Activated T-helper 2 cell treated with anti-CD3 and anti-CD28 coated beads, Interferon-gamma antibody, Interleukin-2, Interleukin-4, amounts not matched to agents 10 μg/mL and 5 μg/mL and 100 μg/mL, durations not matched to agents 14 hours and 24 hours and 36 hours (primary cell): ENCODE measurements at regions not wholly inside any gene's neighbourhood (a gene's known extent, or its start where the extent isn't known, plus 50 kb on each side); places are given as distances from the start of the nearest gene placed in this dataset.

Experiments
- DNase-seq: peaks from one replicate; pipeline ENCODE4 v3.0.0; 2021; ENCODE audit warnings: low spot score
- H3K27ac Mint-ChIP-seq: one replicate; pipeline ENCODE4 v1.8.0; 2021; ENCODE audit warnings: mixed read lengths
- H3K27me3 Mint-ChIP-seq: one replicate; pipeline ENCODE4 v1.8.0; 2021; ENCODE audit warnings: low read depth, mixed read lengths
- H3K36me3 Mint-ChIP-seq: one replicate; pipeline ENCODE4 v1.8.0; 2021; ENCODE audit warnings: low read depth, mixed read lengths
- H3K4me1 Mint-ChIP-seq: one replicate; pipeline ENCODE4 v1.8.0; 2021; ENCODE audit warnings: low read depth, mixed read lengths
- H3K4me3 Mint-ChIP-seq: one replicate; pipeline ENCODE4 v1.8.0; 2021; ENCODE audit warnings: low read depth, mild to moderate bottlenecking, moderate library complexity, mixed read lengths
- H3K9me3 Mint-ChIP-seq: one replicate; pipeline ENCODE4 v1.8.0; 2021; ENCODE audit warnings: mixed read lengths
- intact Hi-C: fragments of 100-400 bp; cut with micrococcal nuclease; formaldehyde crosslinking; loops from one replicate; pipeline ENCODE4 v1.15.1; 2023

- intact Hi-C loops, result no loop called here
- Mint-ChIP-seq H3K4me3 (no peak overlapping the region), H3K27ac (no peak overlapping the region), H3K4me1 (no peaks in the 10 kb centered on the region), H3K36me3 (no peaks in the 10 kb centered on the region), H3K27me3 (no peaks in the 10 kb centered on the region), H3K9me3 (no peaks in the 10 kb centered on the region)
- DNase-seq, result no peak
Observed at GRCh38 chr16:66240631-66241395, 125.7 kb upstream of the CDH5 start.

GRCh38 chr16:66240088-66240487, 126.4 kb upstream of the CDH5 start:
- intact Hi-C loops, result no loop called here
- Mint-ChIP-seq H3K27ac (no peak overlapping the region), H3K9me3 (no peaks in the 10 kb centered on the region), H3K27me3 (no peaks in the 10 kb centered on the region), H3K4me3 (no peak overlapping the region), H3K4me1 (no peaks in the 10 kb centered on the region), H3K36me3 (no peaks in the 10 kb centered on the region)
- no peak for DNase-seq

- Mint-ChIP-seq H3K36me3 (no peaks in the 10 kb centered on the region), H3K27ac (no peak overlapping the region), H3K27me3 (no peaks in the 10 kb centered on the region), H3K4me1 (no peaks in the 10 kb centered on the region), H3K4me3 (no peak overlapping the region), H3K9me3 (no peaks in the 10 kb centered on the region)
- no peak for DNase-seq
- intact Hi-C loops, result no loop called here
Observed at GRCh38 chr16:66238696-66239095, 127.8 kb upstream of the CDH5 start.

GRCh38 chr16:66236301-66236700, 130.2 kb upstream of the CDH5 start:
- Mint-ChIP-seq H3K4me1 (no peaks in the 10 kb centered on the region), H3K4me3 (no peak overlapping the region), H3K27me3 (no peaks in the 10 kb centered on the region), H3K9me3 (no peaks in the 10 kb centered on the region), H3K27ac (no peak overlapping the region), H3K36me3 (no peaks in the 10 kb centered on the region)
- intact Hi-C loops, result no loop called here
- DNase-seq, result no peak

- intact Hi-C loops, result no loop called here
- Mint-ChIP-seq H3K9me3 (no peaks in the 10 kb centered on the region), H3K4me1 (no peaks in the 10 kb centered on the region), H3K27me3 (no peaks in the 10 kb centered on the region), H3K36me3 (no peaks in the 10 kb centered on the region), H3K4me3 (no peak overlapping the region), H3K27ac (no peak overlapping the region)
- DNase-seq, result no peak
Observed at GRCh38 chr16:66231452-66232160, 134.9 kb upstream of the CDH5 start.

- no peak for DNase-seq
Observed at GRCh38 chr16:66229651-66230050, 136.8 kb upstream of the CDH5 start.

GRCh38 chr16:66228792-66229191, 137.7 kb upstream of the CDH5 start:
- DNase-seq, result no peak
- Mint-ChIP-seq H3K4me1 (no peaks in the 10 kb centered on the region), H3K4me3 (no peak overlapping the region), H3K36me3 (no peaks in the 10 kb centered on the region), H3K9me3 (no peaks in the 10 kb centered on the region), H3K27ac (no peak overlapping the region), H3K27me3 (no peaks in the 10 kb centered on the region)
- intact Hi-C loops, result no loop called here

More at GRCh38 chr16:66229651-66230050, 136.8 kb upstream of the CDH5 start:
- intact Hi-C loops, result no loop called here
- H3K4me1 Mint-ChIP-seq, result no peaks in the 10 kb centered on the region
- H3K9me3 Mint-ChIP-seq, result no peaks in the 10 kb centered on the region
- H3K27ac Mint-ChIP-seq, result no peak overlapping the region
- H3K4me3 Mint-ChIP-seq, result no peak overlapping the region
- no peaks in the 10 kb centered on the region for H3K27me3 Mint-ChIP-seq
- no peaks in the 10 kb centered on the region for H3K36me3 Mint-ChIP-seq

- H3K4me3 Mint-ChIP-seq, result no peak overlapping the region
- H3K36me3 Mint-ChIP-seq, result no peaks in the 10 kb centered on the region
- no peak for DNase-seq
- H3K4me1 Mint-ChIP-seq, result no peaks in the 10 kb centered on the region
- no peaks in the 10 kb centered on the region for H3K27me3 Mint-ChIP-seq
- intact Hi-C loops, result no loop called here
- no peaks in the 10 kb centered on the region for H3K9me3 Mint-ChIP-seq
- H3K27ac Mint-ChIP-seq, result no peak overlapping the region
Observed at GRCh38 chr16:66227766-66228530, 138.5 kb upstream of the CDH5 start.

- Mint-ChIP-seq H3K36me3 (no peaks in the 10 kb centered on the region), H3K27ac (no peak overlapping the region), H3K27me3 (no peaks in the 10 kb centered on the region), H3K9me3 (no peaks in the 10 kb centered on the region), H3K4me3 (no peak overlapping the region), H3K4me1 (no peaks in the 10 kb centered on the region)
- no peak for DNase-seq
- intact Hi-C loops, result no loop called here
Observed at GRCh38 chr16:66226762-66227161, 139.7 kb upstream of the CDH5 start.

- no peak overlapping the region for H3K27ac Mint-ChIP-seq
- H3K9me3 Mint-ChIP-seq, result no peaks in the 10 kb centered on the region
- no peak overlapping the region for H3K4me3 Mint-ChIP-seq
- no peak for DNase-seq
- H3K36me3 Mint-ChIP-seq, result no peaks in the 10 kb centered on the region
- no peaks in the 10 kb centered on the region for H3K27me3 Mint-ChIP-seq
- intact Hi-C loops, result no loop called here
- H3K4me1 Mint-ChIP-seq, result no peaks in the 10 kb centered on the region
Observed at GRCh38 chr16:66225696-66226095, 140.8 kb upstream of the CDH5 start.

- intact Hi-C loops, result no loop called here
- Mint-ChIP-seq H3K4me3 (no peak overlapping the region), H3K4me1 (no peaks in the 10 kb centered on the region), H3K27me3 (peaks cover under 1% of the 10 kb centered on the region), H3K9me3 (no peaks in the 10 kb centered on the region), H3K36me3 (no peaks in the 10 kb centered on the region), H3K27ac (no peak overlapping the region)
- DNase-seq, result no peak
Observed at GRCh38 chr16:66224626-66225025, 141.9 kb upstream of the CDH5 start.

- DNase-seq, result no peak
- Mint-ChIP-seq H3K36me3 (no peaks in the 10 kb centered on the region), H3K27ac (no peak overlapping the region), H3K4me1 (no peaks in the 10 kb centered on the region), H3K27me3 (peaks cover 3% of the 10 kb centered on the region), H3K9me3 (no peaks in the 10 kb centered on the region), H3K4me3 (no peak overlapping the region)
- intact Hi-C loops, result no loop called here
Observed at GRCh38 chr16:66224186-66224585, 142.3 kb upstream of the CDH5 start.
